ENCODE measurements at regions not wholly inside any gene's neighbourhood (a gene's known extent, or its start where the extent isn't known, plus 50 kb on each side); places are given as distances from the start of the nearest gene placed in this dataset.

- TF ChIP-seq HDGF (IDR thresholded peaks at IDR 0.05; ENCODE audit: borderline replicate concordance), result no peak
- TF ChIP-seq FOXM1 (IDR thresholded peaks at IDR 0.05; ENCODE audit: borderline replicate concordance), result no peak
- TF ChIP-seq FOXA1 (IDR thresholded peaks at IDR 0.05), result no peak
- TF ChIP-seq BHLHE40 (IDR thresholded peaks at IDR 0.05; ENCODE audit: borderline replicate concordance), result no peak
- no peak for TF ChIP-seq ARNT (IDR thresholded peaks at IDR 0.05)
- no peak for TF ChIP-seq LEF1 (IDR thresholded peaks at IDR 0.05; ENCODE audit: borderline replicate concordance)
Observed at GRCh38 chr16:55221836-55222235, 102.2 kb upstream of the IRX6 start.

All from HEK293T (cell line).